AG04450 (cell line): ENCODE measurements at regions not wholly inside any gene's neighbourhood (a gene's known extent, or its start where the extent isn't known, plus 50 kb on each side); places are given as distances from the start of the nearest gene placed in this dataset.

Source experiments
- CTCF ChIA-PET: fragments of 300-600, 350-600 bp; formaldehyde crosslinking; extraction: SDS; loops from one replicate; lab custom pipeline; 2022; ENCODE audit warnings: antibody characterized with exemption, inconsistent platforms; lab: Charles Lee
- POLR2A ChIA-PET: fragments of 350-600 bp; formaldehyde crosslinking; extraction: SDS; loops from one replicate; lab custom pipeline; 2021; ENCODE audit warnings: antibody characterized with exemption, inconsistent platforms; lab: Yijun Ruan, JAX
- DNase-seq: peaks from one replicate; pipeline ENCODE4 v3.0.0-alpha.2; 2011; ENCODE audit warnings: low read depth, low spot score
- H3K27ac ChIP-seq: one replicate; pipeline ENCODE4 v1.5.1; 2012; ENCODE audit warnings: low read depth, low read length, control low read depth
- H3K27me3 ChIP-seq: one replicate; pipeline ENCODE4 v1.6.0; 2012; ENCODE audit warnings: low read length; ENCODE audit not compliant: control insufficient read depth, insufficient read depth
- H3K4me3 ChIP-seq: 2 replicates; pipeline ENCODE4 v1.5.1; 2011; ENCODE audit warnings: mild to moderate bottlenecking, low read depth, low read length, control low read depth
- H3K9me3 ChIP-seq: 2 replicates; pipeline ENCODE4 v1.5.1; 2012; ENCODE audit warnings: low read length; ENCODE audit not compliant: control insufficient read depth, insufficient read depth
- TF ChIP-seq, protein P1 (sequence below): IDR thresholded peaks from 2 replicates; pipeline ENCODE4 v1.5.1; 2011; ENCODE audit warnings: low read depth, low read length, control low read depth, inconsistent platforms

DNA sequence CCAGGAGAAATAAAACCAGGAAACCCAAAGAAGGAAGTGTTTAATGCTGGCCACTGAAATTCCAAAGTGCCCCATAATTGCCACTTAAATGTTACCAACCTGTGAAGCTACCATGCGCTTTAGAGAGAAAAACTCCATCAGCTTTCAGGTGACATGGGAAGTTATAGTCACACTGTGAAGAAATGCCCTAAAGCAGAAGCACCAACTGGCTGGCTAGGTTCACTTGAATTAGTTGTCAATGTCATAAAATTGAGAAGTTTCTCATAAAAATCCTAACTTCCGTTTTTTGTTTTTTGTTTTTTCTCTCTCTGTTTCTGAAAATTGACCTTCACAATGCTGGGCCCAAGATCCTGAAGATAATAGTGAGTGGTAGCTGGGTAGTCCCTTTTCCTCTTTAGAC is 167.9 kb upstream of the CTNNB1 start:
- Histone ChIP-seq H3K4me3 (no peak overlapping the region), H3K27me3 (peaks cover 3% of the 10 kb centered on the region), H3K9me3 (no peaks in the 10 kb centered on the region), H3K27ac (no peak overlapping the region)
- TF ChIP-seq, protein P1, sequence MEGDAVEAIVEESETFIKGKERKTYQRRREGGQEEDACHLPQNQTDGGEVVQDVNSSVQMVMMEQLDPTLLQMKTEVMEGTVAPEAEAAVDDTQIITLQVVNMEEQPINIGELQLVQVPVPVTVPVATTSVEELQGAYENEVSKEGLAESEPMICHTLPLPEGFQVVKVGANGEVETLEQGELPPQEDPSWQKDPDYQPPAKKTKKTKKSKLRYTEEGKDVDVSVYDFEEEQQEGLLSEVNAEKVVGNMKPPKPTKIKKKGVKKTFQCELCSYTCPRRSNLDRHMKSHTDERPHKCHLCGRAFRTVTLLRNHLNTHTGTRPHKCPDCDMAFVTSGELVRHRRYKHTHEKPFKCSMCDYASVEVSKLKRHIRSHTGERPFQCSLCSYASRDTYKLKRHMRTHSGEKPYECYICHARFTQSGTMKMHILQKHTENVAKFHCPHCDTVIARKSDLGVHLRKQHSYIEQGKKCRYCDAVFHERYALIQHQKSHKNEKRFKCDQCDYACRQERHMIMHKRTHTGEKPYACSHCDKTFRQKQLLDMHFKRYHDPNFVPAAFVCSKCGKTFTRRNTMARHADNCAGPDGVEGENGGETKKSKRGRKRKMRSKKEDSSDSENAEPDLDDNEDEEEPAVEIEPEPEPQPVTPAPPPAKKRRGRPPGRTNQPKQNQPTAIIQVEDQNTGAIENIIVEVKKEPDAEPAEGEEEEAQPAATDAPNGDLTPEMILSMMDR = no peak
- no peak for DNase-seq
- CTCF ChIA-PET = no interaction called here
- POLR2A ChIA-PET = no interaction called here

DNA sequence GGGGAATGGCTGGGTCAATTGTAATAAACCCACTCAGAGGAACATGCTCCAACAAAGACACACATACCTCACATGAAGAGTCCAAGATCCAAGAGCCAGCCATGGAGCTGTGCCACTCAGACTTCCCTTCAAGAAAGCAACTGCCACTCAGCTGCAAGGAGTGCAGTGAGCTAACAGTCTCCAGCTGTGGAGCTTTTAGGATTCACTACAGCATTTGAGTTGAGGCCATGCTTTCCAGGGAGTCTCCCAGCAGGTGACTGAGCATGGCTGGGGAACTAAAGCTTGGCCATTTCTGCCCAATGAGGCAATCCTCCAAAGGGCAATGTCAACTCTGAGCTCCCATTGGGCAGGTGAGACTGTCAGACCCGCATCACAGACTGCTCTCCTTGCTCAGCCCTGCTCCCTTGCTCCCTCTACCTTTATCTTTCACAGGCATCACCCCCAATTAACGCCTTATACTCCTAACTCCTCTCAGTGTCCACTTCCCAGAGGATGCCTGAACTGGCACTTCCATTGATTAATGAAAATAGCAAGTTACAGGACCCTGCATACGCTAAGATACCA is 165.3 kb upstream of the CTNNB1 start:
- POLR2A ChIA-PET = no interaction called here
- H3K27ac ChIP-seq = no peak overlapping the region
- CTCF ChIA-PET = no interaction called here
- TF ChIP-seq, protein P1 = no peak
- no peak overlapping the region for H3K4me3 ChIP-seq
- H3K27me3 ChIP-seq = peaks cover 5% of the 10 kb centered on the region
- no peaks in the 10 kb centered on the region for H3K9me3 ChIP-seq
- no peak for DNase-seq

DNA sequence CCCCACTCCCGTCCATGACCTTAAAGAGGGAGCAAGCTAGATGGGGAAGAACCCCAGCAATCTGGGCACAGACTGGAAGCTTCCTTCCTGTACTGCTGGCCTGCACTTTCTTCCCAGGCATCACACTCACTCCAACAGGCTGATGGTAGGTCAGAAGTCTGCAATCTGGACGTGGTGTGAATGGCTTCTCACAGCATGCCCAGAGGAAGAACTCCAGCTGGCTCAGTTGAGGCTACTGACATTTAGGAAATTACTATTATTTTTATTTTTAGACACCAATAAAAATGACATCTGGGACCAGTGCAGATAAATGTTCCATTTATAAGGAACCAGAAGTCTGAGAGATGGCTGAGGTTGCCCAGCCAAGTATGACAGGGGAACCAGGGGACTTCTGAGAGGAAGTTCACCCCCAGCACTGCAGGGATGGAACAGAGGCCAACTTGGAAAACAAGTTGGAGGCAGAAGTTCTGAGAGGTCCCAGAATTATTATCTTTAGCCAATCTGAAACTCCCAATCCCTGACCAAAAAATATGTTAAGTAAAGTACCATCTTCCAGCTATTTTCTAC is 163.8 kb upstream of the CTNNB1 start:
- TF ChIP-seq, protein P1 = no peak
- DNase-seq = no peak
- Histone ChIP-seq H3K4me3 (no peak overlapping the region), H3K9me3 (no peaks in the 10 kb centered on the region), H3K27ac (no peak overlapping the region), H3K27me3 (peaks cover 5% of the 10 kb centered on the region)
- ChIA-PET CTCF (no interaction called here), POLR2A (no interaction called here)

- H3K4me3 ChIP-seq = no peak overlapping the region
- H3K27ac ChIP-seq = no peak overlapping the region
- no peak for DNase-seq
- TF ChIP-seq, protein P1 = no peak
- CTCF ChIA-PET = no interaction called here
- peaks cover 5% of the 10 kb centered on the region for H3K27me3 ChIP-seq
- H3K9me3 ChIP-seq = no peaks in the 10 kb centered on the region
- POLR2A ChIA-PET = no interaction called here
These were observed 161.5 kb upstream of the CTNNB1 start for GRCh38 chr3:41037651-41038334.

DNA sequence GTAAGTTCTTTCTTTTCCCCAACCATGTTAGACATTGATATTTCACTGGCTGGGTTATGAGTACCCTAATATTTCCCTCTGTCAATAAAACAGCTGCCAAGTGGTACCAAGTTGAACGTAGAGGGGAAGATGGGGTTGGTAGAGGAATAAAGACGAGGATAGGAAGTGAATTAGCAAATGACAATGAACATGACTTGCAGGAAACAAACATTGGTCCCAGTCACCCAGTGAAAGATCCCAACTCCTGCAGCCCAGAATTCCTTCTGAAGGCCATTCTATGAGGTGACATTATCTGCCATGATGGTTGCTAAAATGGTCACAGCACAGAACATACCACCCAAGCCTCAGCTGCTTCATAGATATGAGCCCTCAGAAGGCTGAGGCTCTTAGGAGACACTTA is 159.0 kb upstream of the CTNNB1 start:
- CTCF ChIA-PET = no interaction called here
- TF ChIP-seq, protein P1 = no peak
- DNase-seq = no peak
- POLR2A ChIA-PET = no interaction called here
- no peak overlapping the region for H3K4me3 ChIP-seq
- H3K27ac ChIP-seq = no peak overlapping the region
- peaks cover 2% of the 10 kb centered on the region for H3K27me3 ChIP-seq
- H3K9me3 ChIP-seq = no peaks in the 10 kb centered on the region
